DMS153 (cell line): ENCODE measurements at regions not wholly inside any gene's neighbourhood (a gene's known extent, or its start where the extent isn't known, plus 50 kb on each side); places are given as distances from the start of the nearest gene placed in this dataset.
"Not testable (repeated sequence)": the region's sequence is repeated elsewhere in the genome, so short reads cannot be mapped to it uniquely, and the experiment has no call there.

ENCODE experiments used
- DNase-seq: peaks from one replicate; lab custom pipeline; 2025; lab: John Stamatoyannopoulos, UW

- DNase-seq = not testable (repeated sequence)
These were observed 875.1 kb upstream of the ACVR2A start for GRCh38 chr2:146969703-146970102.

- no peak for DNase-seq
These were observed 880.3 kb upstream of the ACVR2A start for GRCh38 chr2:146964494-146964893.

- DNase-seq = no peak
These were observed 890.3 kb upstream of the ACVR2A start for GRCh38 chr2:146954544-146954943.

GRCh38 chr2:146952696-146953095 is 892.1 kb upstream of the ACVR2A start:
- DNase-seq = no peak

- DNase-seq = no peak
These were observed 893.9 kb upstream of the ACVR2A start for GRCh38 chr2:146950911-146951310.

- no peak for DNase-seq
These were observed 894.5 kb upstream of the ACVR2A start for GRCh38 chr2:146950361-146950760.

GRCh38 chr2:146949400-146949799 is 895.4 kb upstream of the ACVR2A start:
- DNase-seq = no peak

- no peak for DNase-seq
These were observed 900.2 kb upstream of the ACVR2A start for GRCh38 chr2:146944601-146945000.

- DNase-seq = no peak
These were observed 904.7 kb upstream of the ACVR2A start for GRCh38 chr2:146939991-146940685.

- no peak for DNase-seq
These were observed 909.9 kb upstream of the ACVR2A start for GRCh38 chr2:146934921-146935320.

GRCh38 chr2:146931109-146931508 is 913.7 kb upstream of the ACVR2A start:
- DNase-seq = no peak

- peak; percentile 56 for DNase-seq
These were observed 917.6 kb upstream of the ACVR2A start for GRCh38 chr2:146927080-146927711.

- DNase-seq = no peak
These were observed 926.5 kb upstream of the ACVR2A start for GRCh38 chr2:146918280-146918679.

- peak; percentile 41 for DNase-seq
These were observed 927.3 kb upstream of the ACVR2A start for GRCh38 chr2:146917431-146918042.

GRCh38 chr2:146916914-146917313 is 927.9 kb upstream of the ACVR2A start:
- DNase-seq = no peak

- no peak for DNase-seq
These were observed 931.4 kb upstream of the ACVR2A start for GRCh38 chr2:146913476-146913875.

GRCh38 chr2:146912536-146912935 is 932.3 kb upstream of the ACVR2A start:
- DNase-seq = no peak

- DNase-seq = no peak
These were observed 936.1 kb upstream of the ACVR2A start for GRCh38 chr2:146908776-146909175.

GRCh38 chr2:146898083-146898482 is 946.7 kb upstream of the ACVR2A start:
- no peak for DNase-seq

- DNase-seq = no peak
These were observed 950.3 kb upstream of the ACVR2A start for GRCh38 chr2:146894514-146894913.

- DNase-seq = no peak
These were observed 951.3 kb upstream of the ACVR2A start for GRCh38 chr2:146893500-146894041.

- DNase-seq = no peak
These were observed 954.3 kb upstream of the ACVR2A start for GRCh38 chr2:146890491-146890890.

GRCh38 chr2:146879882-146880281 is 964.9 kb upstream of the ACVR2A start:
- no peak for DNase-seq
